RWPE2 (cell line): ENCODE measurements at regions not wholly inside any gene's neighbourhood (a gene's known extent, or its start where the extent isn't known, plus 50 kb on each side); places are given as distances from the start of the nearest gene placed in this dataset.
"Not testable (repeated sequence)": the region's sequence is repeated elsewhere in the genome, so short reads cannot be mapped to it uniquely, and the experiment has no call there.

ENCODE experiments used
- ATAC-seq: fragments of 200-7000 bp; cut with Tn5 transposase; 3 replicates; pipeline ENCODE4 v1.9.1; 2021; ENCODE audit warnings: low read depth
- DNase-seq: peaks from one replicate; pipeline ENCODE4 v3.0.0-alpha.2; 2020; ENCODE audit warnings: low spot score
- H3K27ac ChIP-seq: fragments of 450-650 bp; 2 replicates; pipeline ENCODE4 v1.5.1; 2017; ENCODE audit warnings: mild to moderate bottlenecking; ENCODE audit not compliant: poor library complexity, severe bottlenecking
- H3K27me3 ChIP-seq: fragments of 250-450 bp; sonication (Bioruptor Pico); 2 replicates; pipeline ENCODE4 v1.5.1; 2021; ENCODE audit warnings: mild to moderate bottlenecking, moderate library complexity; ENCODE audit not compliant: insufficient read depth, poor library complexity, severe bottlenecking
- H3K36me3 ChIP-seq: fragments of 250-450 bp; sonication (Bioruptor Pico); 2 replicates; pipeline ENCODE4 v1.5.1; 2020; ENCODE audit warnings: low read depth, mild to moderate bottlenecking, moderate library complexity
- H3K4me1 ChIP-seq: fragments of 250-450 bp; sonication (Bioruptor Pico); 2 replicates; pipeline ENCODE4 v1.5.1; 2021; ENCODE audit warnings: mild to moderate bottlenecking, moderate library complexity; ENCODE audit not compliant: insufficient read depth, poor library complexity, severe bottlenecking
- H3K4me3 ChIP-seq: fragments of 250-450 bp; sonication (Bioruptor Pico); 2 replicates; pipeline ENCODE4 v1.5.1; 2021; ENCODE audit warnings: mild to moderate bottlenecking, moderate library complexity; ENCODE audit not compliant: severe bottlenecking
- H3K9me3 ChIP-seq: fragments of 250-450 bp; sonication (Bioruptor Pico); 2 replicates; pipeline ENCODE4 v1.5.1; 2021; ENCODE audit warnings: mild to moderate bottlenecking, moderate library complexity; ENCODE audit not compliant: severe bottlenecking
- TF ChIP-seq, protein P1 (sequence below): fragments of 450-650 bp; IDR thresholded peaks from one replicate; pipeline ENCODE4 v1.5.1; 2017; ENCODE audit warnings: mild to moderate bottlenecking, moderate library complexity; ENCODE audit not compliant: poor library complexity, severe bottlenecking

DNA sequence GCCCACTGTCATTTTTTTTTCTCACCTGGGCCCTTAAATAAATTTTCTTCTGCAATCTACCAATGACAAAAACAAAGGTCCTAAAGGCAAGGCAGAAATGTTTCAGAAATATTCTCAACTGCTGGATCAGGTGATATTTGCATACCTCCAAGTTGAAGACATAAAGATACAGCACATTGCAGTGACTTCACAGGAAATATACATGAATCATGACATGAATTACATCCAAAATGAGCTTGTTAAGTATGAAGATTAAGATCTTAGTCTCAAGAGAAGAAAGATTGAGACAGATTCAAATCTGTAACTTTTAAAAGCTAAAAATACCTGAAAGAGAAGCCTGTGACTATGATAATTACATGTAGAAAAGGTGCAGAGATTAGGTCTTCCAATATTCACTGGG lies 207.8 kb downstream of the SIPA1L2 start:
- H3K9me3 ChIP-seq, result no peaks in the 10 kb centered on the region
- H3K4me1 ChIP-seq, result peaks cover 21% of the 10 kb centered on the region
- no peaks in the 10 kb centered on the region for H3K36me3 ChIP-seq
- H3K4me3 ChIP-seq, result no peak overlapping the region
- H3K27me3 ChIP-seq, result no peaks in the 10 kb centered on the region
- peak; percentile 71 for ATAC-seq
- peak overlapping the region; percentile 57 for H3K27ac ChIP-seq
- TF ChIP-seq, protein P1, sequence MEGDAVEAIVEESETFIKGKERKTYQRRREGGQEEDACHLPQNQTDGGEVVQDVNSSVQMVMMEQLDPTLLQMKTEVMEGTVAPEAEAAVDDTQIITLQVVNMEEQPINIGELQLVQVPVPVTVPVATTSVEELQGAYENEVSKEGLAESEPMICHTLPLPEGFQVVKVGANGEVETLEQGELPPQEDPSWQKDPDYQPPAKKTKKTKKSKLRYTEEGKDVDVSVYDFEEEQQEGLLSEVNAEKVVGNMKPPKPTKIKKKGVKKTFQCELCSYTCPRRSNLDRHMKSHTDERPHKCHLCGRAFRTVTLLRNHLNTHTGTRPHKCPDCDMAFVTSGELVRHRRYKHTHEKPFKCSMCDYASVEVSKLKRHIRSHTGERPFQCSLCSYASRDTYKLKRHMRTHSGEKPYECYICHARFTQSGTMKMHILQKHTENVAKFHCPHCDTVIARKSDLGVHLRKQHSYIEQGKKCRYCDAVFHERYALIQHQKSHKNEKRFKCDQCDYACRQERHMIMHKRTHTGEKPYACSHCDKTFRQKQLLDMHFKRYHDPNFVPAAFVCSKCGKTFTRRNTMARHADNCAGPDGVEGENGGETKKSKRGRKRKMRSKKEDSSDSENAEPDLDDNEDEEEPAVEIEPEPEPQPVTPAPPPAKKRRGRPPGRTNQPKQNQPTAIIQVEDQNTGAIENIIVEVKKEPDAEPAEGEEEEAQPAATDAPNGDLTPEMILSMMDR, result no peak
- no peak for DNase-seq

- H3K27me3 ChIP-seq, result no peaks in the 10 kb centered on the region
- H3K9me3 ChIP-seq, result no peaks in the 10 kb centered on the region
- no peaks in the 10 kb centered on the region for H3K36me3 ChIP-seq
- peak overlapping the region; percentile 57 for H3K27ac ChIP-seq
- peaks cover 21% of the 10 kb centered on the region for H3K4me1 ChIP-seq
- ATAC-seq, result no peak
- TF ChIP-seq, protein P1, result no peak
- no peak overlapping the region for H3K4me3 ChIP-seq
- DNase-seq, result no peak
These were observed 208.7 kb downstream of the SIPA1L2 start for GRCh38 chr1:232421143-232421796.

GRCh38 chr1:232417636-232418248 lies 212.2 kb downstream of the SIPA1L2 start:
- no peaks in the 10 kb centered on the region for H3K36me3 ChIP-seq
- TF ChIP-seq, protein P1, result no peak
- no peak for DNase-seq

DNA sequence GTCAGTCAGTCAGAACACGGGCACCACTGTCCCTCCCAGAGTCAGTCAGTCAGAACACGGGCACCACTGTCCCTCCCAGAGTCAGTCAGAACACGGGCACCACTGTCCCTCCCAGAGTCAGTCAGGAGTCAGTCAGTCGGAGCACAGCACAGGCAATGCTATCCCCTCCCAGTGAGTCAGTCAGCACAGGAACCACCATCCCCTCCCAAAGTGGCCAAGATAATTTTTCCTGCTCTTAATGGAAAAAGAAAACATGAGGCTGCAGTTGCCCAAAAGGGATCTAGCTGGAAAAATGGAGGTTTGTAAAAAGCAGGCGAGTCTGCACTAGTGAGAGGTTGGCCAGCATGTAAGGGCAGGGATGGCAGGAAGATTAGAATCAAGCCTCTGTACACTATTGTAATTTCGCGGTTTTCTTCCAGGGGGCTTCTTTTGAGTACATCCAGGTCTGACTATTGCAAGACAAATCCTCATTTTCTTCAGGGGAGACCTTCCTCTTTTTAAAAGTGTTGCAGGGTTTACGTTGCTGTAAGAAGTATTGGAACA lies 213.8 kb downstream of the SIPA1L2 start:
- Histone ChIP-seq H3K27me3 (no peaks in the 10 kb centered on the region), H3K9me3 (no peaks in the 10 kb centered on the region), H3K27ac (no peak overlapping the region), H3K4me1 (no peaks in the 10 kb centered on the region), H3K36me3 (no peaks in the 10 kb centered on the region), H3K4me3 (no peak overlapping the region)
- peak; percentile 56; the same call in 2 of the 3 replicates for ATAC-seq
- TF ChIP-seq, protein P1, result no peak
- no peak for DNase-seq

More at GRCh38 chr1:232417636-232418248, 212.2 kb downstream of the SIPA1L2 start:
- no peak overlapping the region for H3K4me3 ChIP-seq
- peaks cover 12% of the 10 kb centered on the region for H3K4me1 ChIP-seq
- ATAC-seq, result no peak
- H3K27me3 ChIP-seq, result no peaks in the 10 kb centered on the region
- H3K9me3 ChIP-seq, result no peaks in the 10 kb centered on the region
- H3K27ac ChIP-seq, result no peak overlapping the region

DNA sequence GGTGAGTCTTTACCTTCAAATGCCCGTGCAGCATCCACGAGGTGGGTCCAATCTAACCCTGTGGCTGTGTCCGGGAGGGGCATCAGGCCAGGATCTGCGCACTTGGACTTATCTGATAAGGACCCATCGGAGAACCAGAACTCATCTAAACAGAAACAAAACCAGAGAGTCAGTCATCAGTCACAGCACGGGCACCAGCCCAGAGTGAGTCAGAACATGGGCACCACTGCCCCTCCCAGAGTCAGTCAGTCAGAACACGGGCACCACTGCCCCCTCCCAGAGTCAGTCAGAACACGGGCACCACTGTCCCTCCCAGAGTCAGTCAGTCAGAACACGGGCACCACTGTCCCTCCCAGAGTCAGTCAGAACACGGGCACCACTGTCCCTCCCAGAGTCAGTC lies 214.5 kb downstream of the SIPA1L2 start:
- not testable (repeated sequence) for DNase-seq, H3K27me3 ChIP-seq, H3K9me3 ChIP-seq, H3K36me3 ChIP-seq, H3K27ac ChIP-seq, H3K4me1 ChIP-seq, H3K4me3 ChIP-seq
- ATAC-seq, result peak; percentile 67
